Type B pancreatic cell (in vitro differentiated cells): ENCODE measurements at regions not wholly inside any gene's neighbourhood (a gene's known extent, or its start where the extent isn't known, plus 50 kb on each side); places are given as distances from the start of the nearest gene placed in this dataset.

ENCODE experiments used
- DNase-seq: peaks from one replicate; pipeline ENCODE4 v3.0.0; 2021; ENCODE audit warnings: mixed read lengths; ENCODE audit not compliant: unreplicated experiment; ENCODE audit errors: extremely low spot score
- H3K27ac Mint-ChIP-seq: 2 replicates; pipeline ENCODE4 v1.8.0; 2021; ENCODE audit warnings: mild to moderate bottlenecking, mixed read lengths
- H3K27me3 Mint-ChIP-seq: 2 replicates; pipeline ENCODE4 v1.8.0; 2021; ENCODE audit warnings: mixed read lengths
- H3K36me3 Mint-ChIP-seq: 2 replicates; pipeline ENCODE4 v1.8.0; 2021; ENCODE audit warnings: mixed read lengths
- H3K4me1 Mint-ChIP-seq: one replicate; pipeline ENCODE4 v1.8.0; 2021; ENCODE audit warnings: mixed read lengths; ENCODE audit not compliant: unreplicated experiment
- H3K4me3 Mint-ChIP-seq: 2 replicates; pipeline ENCODE4 v1.8.0; 2021; ENCODE audit warnings: mild to moderate bottlenecking, mixed read lengths
- H3K9me3 Mint-ChIP-seq: 2 replicates; pipeline ENCODE4 v1.8.0; 2021; ENCODE audit warnings: mixed read lengths
- TF ChIP-seq, protein P1 (sequence below): fragments of 200-600 bp; sonication (generic); conservative IDR thresholded peaks from 2 replicates; pipeline ENCODE4 v1.5.0; 2021; ENCODE audit warnings: antibody characterized with exemption, mild to moderate bottlenecking

DNA sequence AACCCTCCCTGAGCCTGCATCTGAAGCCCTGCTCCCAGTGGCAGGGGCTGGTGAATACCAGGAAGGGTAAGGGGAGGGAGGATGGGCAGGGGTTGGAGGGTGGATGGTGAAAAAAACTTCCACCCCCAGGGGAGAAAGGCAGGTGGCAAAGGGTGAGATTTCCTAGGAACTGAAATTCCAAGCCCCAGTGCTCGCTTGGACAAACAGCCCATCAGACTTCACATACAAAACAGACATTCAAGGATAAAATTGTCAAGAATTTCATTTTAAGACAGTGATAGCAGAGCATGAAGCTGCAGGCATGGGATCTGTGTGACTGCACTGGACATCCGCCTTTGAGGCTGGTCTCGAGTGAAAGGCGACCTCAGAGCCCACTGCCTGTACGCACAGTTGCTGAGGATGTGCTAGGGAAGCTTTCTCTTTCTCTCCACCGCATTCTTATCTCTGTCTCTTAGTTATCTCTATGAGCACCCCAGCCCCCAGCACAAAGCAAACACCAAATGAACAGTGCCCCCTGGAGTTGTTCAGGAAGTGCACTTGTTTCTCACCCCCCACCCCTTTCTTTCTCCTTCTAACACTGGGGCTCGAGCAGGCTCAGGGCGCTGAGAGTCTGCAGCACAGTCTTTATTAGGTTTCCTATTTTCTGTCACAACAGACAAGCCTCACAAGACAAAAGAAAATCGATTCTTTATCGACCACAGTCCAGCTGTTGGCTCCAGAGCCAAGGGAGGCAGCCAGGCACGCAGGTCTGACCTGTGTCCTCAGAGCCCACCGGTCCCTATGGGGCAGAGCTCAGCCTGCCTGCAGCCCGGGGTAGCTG is 237.3 kb upstream of the NCAM1 start:
- no peak for DNase-seq
- no peaks in the 10 kb centered on the region for H3K9me3 Mint-ChIP-seq
- no peak overlapping the region for H3K27ac Mint-ChIP-seq
- peaks cover 6% of the 10 kb centered on the region for H3K4me1 Mint-ChIP-seq
- no peak overlapping the region for H3K4me3 Mint-ChIP-seq
- H3K27me3 Mint-ChIP-seq = peaks cover 34% of the 10 kb centered on the region
- TF ChIP-seq, protein P1, sequence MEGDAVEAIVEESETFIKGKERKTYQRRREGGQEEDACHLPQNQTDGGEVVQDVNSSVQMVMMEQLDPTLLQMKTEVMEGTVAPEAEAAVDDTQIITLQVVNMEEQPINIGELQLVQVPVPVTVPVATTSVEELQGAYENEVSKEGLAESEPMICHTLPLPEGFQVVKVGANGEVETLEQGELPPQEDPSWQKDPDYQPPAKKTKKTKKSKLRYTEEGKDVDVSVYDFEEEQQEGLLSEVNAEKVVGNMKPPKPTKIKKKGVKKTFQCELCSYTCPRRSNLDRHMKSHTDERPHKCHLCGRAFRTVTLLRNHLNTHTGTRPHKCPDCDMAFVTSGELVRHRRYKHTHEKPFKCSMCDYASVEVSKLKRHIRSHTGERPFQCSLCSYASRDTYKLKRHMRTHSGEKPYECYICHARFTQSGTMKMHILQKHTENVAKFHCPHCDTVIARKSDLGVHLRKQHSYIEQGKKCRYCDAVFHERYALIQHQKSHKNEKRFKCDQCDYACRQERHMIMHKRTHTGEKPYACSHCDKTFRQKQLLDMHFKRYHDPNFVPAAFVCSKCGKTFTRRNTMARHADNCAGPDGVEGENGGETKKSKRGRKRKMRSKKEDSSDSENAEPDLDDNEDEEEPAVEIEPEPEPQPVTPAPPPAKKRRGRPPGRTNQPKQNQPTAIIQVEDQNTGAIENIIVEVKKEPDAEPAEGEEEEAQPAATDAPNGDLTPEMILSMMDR = no peak
- no peaks in the 10 kb centered on the region for H3K36me3 Mint-ChIP-seq

DNA sequence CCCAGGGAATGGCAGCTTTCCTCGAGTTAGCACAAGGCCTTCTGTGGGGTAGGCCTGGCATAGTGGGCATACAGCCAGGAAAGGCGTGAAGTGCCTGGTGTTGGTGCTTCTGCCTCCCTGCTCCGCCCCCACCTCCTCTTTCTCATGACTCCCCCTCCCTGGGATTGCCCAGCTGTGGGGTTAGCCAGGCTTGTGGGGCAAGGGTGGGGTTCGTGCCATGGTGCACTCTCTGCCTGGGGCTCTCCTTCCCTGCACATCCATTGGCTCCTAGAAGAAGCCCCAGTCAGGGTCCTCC is 236.8 kb upstream of the NCAM1 start:
- H3K27ac Mint-ChIP-seq = no peak overlapping the region

GRCh38 chr11:112725636-112726035 is 235.6 kb upstream of the NCAM1 start:
- TF ChIP-seq, protein P1 = no peak
- DNase-seq = no peak
- peaks cover 34% of the 10 kb centered on the region for H3K27me3 Mint-ChIP-seq
- H3K4me1 Mint-ChIP-seq = peaks cover 6% of the 10 kb centered on the region
- no peak overlapping the region for H3K4me3 Mint-ChIP-seq
- no peaks in the 10 kb centered on the region for H3K9me3 Mint-ChIP-seq
- no peaks in the 10 kb centered on the region for H3K36me3 Mint-ChIP-seq
- no peak overlapping the region for H3K27ac Mint-ChIP-seq

More for the DNA sequence above, 236.8 kb upstream of the NCAM1 start:
- Mint-ChIP-seq H3K36me3 (no peaks in the 10 kb centered on the region), H3K9me3 (no peaks in the 10 kb centered on the region), H3K4me3 (no peak overlapping the region), H3K4me1 (peaks cover 6% of the 10 kb centered on the region), H3K27me3 (peaks cover 34% of the 10 kb centered on the region)
- no peak for DNase-seq
- TF ChIP-seq, protein P1 = no peak

- TF ChIP-seq, protein P1 = no peak
- Mint-ChIP-seq H3K27ac (no peak overlapping the region), H3K9me3 (no peaks in the 10 kb centered on the region), H3K4me3 (no peak overlapping the region), H3K4me1 (no peaks in the 10 kb centered on the region), H3K36me3 (no peaks in the 10 kb centered on the region), H3K27me3 (peaks cover 28% of the 10 kb centered on the region)
- DNase-seq = no peak
Observed at GRCh38 chr11:112727341-112727841, 233.8 kb upstream of the NCAM1 start.

DNA sequence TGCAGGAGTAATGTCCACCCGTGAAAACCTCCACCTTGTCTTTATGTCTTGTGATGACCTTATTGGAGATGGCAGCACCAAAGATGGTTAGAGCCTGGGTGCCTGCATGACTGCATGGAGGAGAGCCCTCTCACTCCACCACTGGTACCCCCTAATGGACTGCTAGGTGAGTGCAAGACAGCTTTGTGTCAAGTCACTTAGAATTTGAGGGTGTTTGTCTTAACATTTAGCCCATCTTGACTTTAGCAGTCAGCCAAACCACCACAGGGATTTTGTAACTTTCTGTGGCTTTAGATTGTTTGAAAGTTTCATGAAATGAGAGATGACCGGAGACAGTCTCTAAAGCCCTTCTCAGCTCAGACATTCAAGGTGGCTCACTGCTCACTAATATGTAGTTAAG is 232.9 kb upstream of the NCAM1 start:
- TF ChIP-seq, protein P1 = no peak
- Mint-ChIP-seq H3K4me1 (no peaks in the 10 kb centered on the region), H3K9me3 (no peaks in the 10 kb centered on the region), H3K27ac (no peak overlapping the region), H3K27me3 (peaks cover 32% of the 10 kb centered on the region), H3K36me3 (no peaks in the 10 kb centered on the region), H3K4me3 (no peak overlapping the region)
- no peak for DNase-seq
